ENCODE measurements at regions not wholly inside any gene's neighbourhood (a gene's known extent, or its start where the extent isn't known, plus 50 kb on each side); places are given as distances from the start of the nearest gene placed in this dataset.

GRCh38 chr5:56632939-56633338, 182.4 kb upstream of the MAP3K1 start:
- TF ChIP-seq, protein P1, sequence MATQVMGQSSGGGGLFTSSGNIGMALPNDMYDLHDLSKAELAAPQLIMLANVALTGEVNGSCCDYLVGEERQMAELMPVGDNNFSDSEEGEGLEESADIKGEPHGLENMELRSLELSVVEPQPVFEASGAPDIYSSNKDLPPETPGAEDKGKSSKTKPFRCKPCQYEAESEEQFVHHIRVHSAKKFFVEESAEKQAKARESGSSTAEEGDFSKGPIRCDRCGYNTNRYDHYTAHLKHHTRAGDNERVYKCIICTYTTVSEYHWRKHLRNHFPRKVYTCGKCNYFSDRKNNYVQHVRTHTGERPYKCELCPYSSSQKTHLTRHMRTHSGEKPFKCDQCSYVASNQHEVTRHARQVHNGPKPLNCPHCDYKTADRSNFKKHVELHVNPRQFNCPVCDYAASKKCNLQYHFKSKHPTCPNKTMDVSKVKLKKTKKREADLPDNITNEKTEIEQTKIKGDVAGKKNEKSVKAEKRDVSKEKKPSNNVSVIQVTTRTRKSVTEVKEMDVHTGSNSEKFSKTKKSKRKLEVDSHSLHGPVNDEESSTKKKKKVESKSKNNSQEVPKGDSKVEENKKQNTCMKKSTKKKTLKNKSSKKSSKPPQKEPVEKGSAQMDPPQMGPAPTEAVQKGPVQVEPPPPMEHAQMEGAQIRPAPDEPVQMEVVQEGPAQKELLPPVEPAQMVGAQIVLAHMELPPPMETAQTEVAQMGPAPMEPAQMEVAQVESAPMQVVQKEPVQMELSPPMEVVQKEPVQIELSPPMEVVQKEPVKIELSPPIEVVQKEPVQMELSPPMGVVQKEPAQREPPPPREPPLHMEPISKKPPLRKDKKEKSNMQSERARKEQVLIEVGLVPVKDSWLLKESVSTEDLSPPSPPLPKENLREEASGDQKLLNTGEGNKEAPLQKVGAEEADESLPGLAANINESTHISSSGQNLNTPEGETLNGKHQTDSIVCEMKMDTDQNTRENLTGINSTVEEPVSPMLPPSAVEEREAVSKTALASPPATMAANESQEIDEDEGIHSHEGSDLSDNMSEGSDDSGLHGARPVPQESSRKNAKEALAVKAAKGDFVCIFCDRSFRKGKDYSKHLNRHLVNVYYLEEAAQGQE (IDR thresholded peaks at IDR 0.05; ENCODE audit: borderline replicate concordance), result no peak
- TF ChIP-seq, protein P1 (CRISPR knock-in tag; IDR thresholded peaks at IDR 0.05; ENCODE audit: low read depth), result no peak
- TF ChIP-seq MECOM (CRISPR knock-in tag; IDR thresholded peaks at IDR 0.05) (no peak), HSF4 (CRISPR knock-in tag; IDR thresholded peaks at IDR 0.05; ENCODE audit: borderline replicate concordance) (no peak), JUN (IDR thresholded peaks at IDR 0.05; ENCODE audit: borderline replicate concordance, low read depth, low read length) (no peak), JUN (CRISPR knock-in tag; IDR thresholded peaks at IDR 0.05; ENCODE audit: borderline replicate concordance) (no peak), FOSL1 (tag; conservative IDR thresholded peaks at IDR 0.05) (no peak), LCOR (CRISPR knock-in tag; IDR thresholded peaks at IDR 0.05) (no peak), ZFX (CRISPR knock-in tag; IDR thresholded peaks at IDR 0.05) (no peak), TCF7L2 (IDR thresholded peaks at IDR 0.05; ENCODE audit: low read depth, low read length) (no peak), SP1 (CRISPR knock-in tag; IDR thresholded peaks at IDR 0.05) (no peak)
- TF ChIP-seq, protein P2, sequence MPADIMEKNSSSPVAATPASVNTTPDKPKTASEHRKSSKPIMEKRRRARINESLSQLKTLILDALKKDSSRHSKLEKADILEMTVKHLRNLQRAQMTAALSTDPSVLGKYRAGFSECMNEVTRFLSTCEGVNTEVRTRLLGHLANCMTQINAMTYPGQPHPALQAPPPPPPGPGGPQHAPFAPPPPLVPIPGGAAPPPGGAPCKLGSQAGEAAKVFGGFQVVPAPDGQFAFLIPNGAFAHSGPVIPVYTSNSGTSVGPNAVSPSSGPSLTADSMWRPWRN (IDR thresholded peaks at IDR 0.05; ENCODE audit: low read depth), result no peak
- TF ChIP-seq, protein P3, sequence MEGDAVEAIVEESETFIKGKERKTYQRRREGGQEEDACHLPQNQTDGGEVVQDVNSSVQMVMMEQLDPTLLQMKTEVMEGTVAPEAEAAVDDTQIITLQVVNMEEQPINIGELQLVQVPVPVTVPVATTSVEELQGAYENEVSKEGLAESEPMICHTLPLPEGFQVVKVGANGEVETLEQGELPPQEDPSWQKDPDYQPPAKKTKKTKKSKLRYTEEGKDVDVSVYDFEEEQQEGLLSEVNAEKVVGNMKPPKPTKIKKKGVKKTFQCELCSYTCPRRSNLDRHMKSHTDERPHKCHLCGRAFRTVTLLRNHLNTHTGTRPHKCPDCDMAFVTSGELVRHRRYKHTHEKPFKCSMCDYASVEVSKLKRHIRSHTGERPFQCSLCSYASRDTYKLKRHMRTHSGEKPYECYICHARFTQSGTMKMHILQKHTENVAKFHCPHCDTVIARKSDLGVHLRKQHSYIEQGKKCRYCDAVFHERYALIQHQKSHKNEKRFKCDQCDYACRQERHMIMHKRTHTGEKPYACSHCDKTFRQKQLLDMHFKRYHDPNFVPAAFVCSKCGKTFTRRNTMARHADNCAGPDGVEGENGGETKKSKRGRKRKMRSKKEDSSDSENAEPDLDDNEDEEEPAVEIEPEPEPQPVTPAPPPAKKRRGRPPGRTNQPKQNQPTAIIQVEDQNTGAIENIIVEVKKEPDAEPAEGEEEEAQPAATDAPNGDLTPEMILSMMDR (IDR thresholded peaks at IDR 0.05 in 2 of 3, conservative IDR thresholded peaks at IDR 0.05 in 1 of 3; ENCODE audit: insufficient read depth in 2 of 3, low read depth in 1 of 3, low read length in 3 of 3), result no peak
- TF ChIP-seq, protein P4, sequence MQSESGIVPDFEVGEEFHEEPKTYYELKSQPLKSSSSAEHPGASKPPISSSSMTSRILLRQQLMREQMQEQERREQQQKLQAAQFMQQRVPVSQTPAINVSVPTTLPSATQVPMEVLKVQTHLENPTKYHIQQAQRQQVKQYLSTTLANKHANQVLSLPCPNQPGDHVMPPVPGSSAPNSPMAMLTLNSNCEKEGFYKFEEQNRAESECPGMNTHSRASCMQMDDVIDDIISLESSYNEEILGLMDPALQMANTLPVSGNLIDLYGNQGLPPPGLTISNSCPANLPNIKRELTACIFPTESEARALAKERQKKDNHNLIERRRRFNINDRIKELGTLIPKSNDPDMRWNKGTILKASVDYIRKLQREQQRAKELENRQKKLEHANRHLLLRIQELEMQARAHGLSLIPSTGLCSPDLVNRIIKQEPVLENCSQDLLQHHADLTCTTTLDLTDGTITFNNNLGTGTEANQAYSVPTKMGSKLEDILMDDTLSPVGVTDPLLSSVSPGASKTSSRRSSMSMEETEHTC (IDR thresholded peaks at IDR 0.05), result no peak
- TF ChIP-seq, protein P5, sequence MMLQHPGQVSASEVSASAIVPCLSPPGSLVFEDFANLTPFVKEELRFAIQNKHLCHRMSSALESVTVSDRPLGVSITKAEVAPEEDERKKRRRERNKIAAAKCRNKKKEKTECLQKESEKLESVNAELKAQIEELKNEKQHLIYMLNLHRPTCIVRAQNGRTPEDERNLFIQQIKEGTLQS (IDR thresholded peaks at IDR 0.05), result no peak
- TF ChIP-seq, protein P5 (CRISPR knock-in tag; conservative IDR thresholded peaks at IDR 0.05), result no peak

Measured in K562 (cell line).